Hepatocyte (in vitro differentiated cells): ENCODE measurements at regions not wholly inside any gene's neighbourhood (a gene's known extent, or its start where the extent isn't known, plus 50 kb on each side); places are given as distances from the start of the nearest gene placed in this dataset.

Experiments used
- DNase-seq: peaks from one replicate; pipeline ENCODE4 v3.0.0-alpha.2; 2016; ENCODE audit warnings: low spot score
- H2AFZ ChIP-seq: fragments of 200-600 bp; sonication (generic); 2 replicates; pipeline ENCODE4 v1.6.0; 2016; ENCODE audit warnings: antibody characterized with exemption, mild to moderate bottlenecking
- H3K27ac ChIP-seq: fragments of 200-600 bp; sonication (generic); 2 replicates; pipeline ENCODE4 v1.5.1; 2016; ENCODE audit warnings: mild to moderate bottlenecking
- H3K27me3 ChIP-seq: fragments of 200-600 bp; sonication (generic); 2 replicates; pipeline ENCODE4 v1.6.1; 2016
- H3K36me3 ChIP-seq: fragments of 200-600 bp; sonication (generic); replicated peaks from 2 replicates; pipeline ENCODE4 v1.5.1; 2016; ENCODE audit warnings: low read depth; ENCODE audit not compliant: insufficient read depth
- H3K4me1 ChIP-seq: fragments of 200-600 bp; sonication (generic); 2 replicates; pipeline ENCODE4 v1.5.1; 2016; ENCODE audit warnings: mild to moderate bottlenecking, moderate library complexity; ENCODE audit not compliant: insufficient read depth
- H3K4me2 ChIP-seq: fragments of 200-600 bp; sonication (generic); 2 replicates; pipeline ENCODE4 v1.6.0; 2016
- H3K4me3 ChIP-seq: fragments of 200-600 bp; sonication (generic); 2 replicates; pipeline ENCODE4 v1.5.1; 2016; ENCODE audit warnings: mild to moderate bottlenecking
- H3K79me2 ChIP-seq: fragments of 200-600 bp; sonication (generic); 2 replicates; pipeline ENCODE4 v1.6.0; 2017; ENCODE audit warnings: mild to moderate bottlenecking
- H3K9me2 ChIP-seq: fragments of 200-600 bp; sonication (generic); replicated peaks from 2 replicates; pipeline ENCODE4 v1.6.0; 2017; ENCODE audit warnings: mild to moderate bottlenecking; ENCODE audit not compliant: insufficient read depth
- H3K9me3 ChIP-seq: fragments of 200-600 bp; sonication (generic); 2 replicates; pipeline ENCODE4 v1.5.1; 2016; ENCODE audit warnings: low read depth, mild to moderate bottlenecking
- H4K20me1 ChIP-seq: fragments of 200-600 bp; sonication (generic); 2 replicates; pipeline ENCODE4 v1.6.0; 2016; ENCODE audit warnings: mild to moderate bottlenecking; ENCODE audit not compliant: insufficient read depth, poor library complexity, severe bottlenecking
- EZH2 ChIP-seq: fragments of 200-600 bp; sonication (generic); IDR thresholded peaks from 2 replicates; pipeline ENCODE4 v1.6.1; 2016; ENCODE audit warnings: antibody characterized with exemption, mild to moderate bottlenecking, borderline replicate concordance
- EZH2phosphoT487 ChIP-seq: fragments of 200-600 bp; sonication (generic); IDR thresholded peaks from one replicate; pipeline ENCODE4 v1.6.1; 2018; ENCODE audit warnings: antibody characterized with exemption, mild to moderate bottlenecking, low read depth, moderate library complexity; ENCODE audit not compliant: unreplicated experiment, severe bottlenecking
- WGBS: methylation state at CpG from one replicate; pipeline ENCODE4 v1.1.6; 2016; ENCODE audit warnings: low lambda C conversion rate; ENCODE audit errors: missing lambda C conversion rate; 5-methylcytosine and 5-hydroxymethylcytosine counted together
- TF ChIP-seq, protein P1 (sequence below): fragments of 200-600 bp; sonication (generic); IDR thresholded peaks from 2 replicates; pipeline ENCODE4 v1.5.1; 2016; ENCODE audit warnings: antibody characterized with exemption, mild to moderate bottlenecking; ENCODE audit not compliant: poor library complexity

DNA sequence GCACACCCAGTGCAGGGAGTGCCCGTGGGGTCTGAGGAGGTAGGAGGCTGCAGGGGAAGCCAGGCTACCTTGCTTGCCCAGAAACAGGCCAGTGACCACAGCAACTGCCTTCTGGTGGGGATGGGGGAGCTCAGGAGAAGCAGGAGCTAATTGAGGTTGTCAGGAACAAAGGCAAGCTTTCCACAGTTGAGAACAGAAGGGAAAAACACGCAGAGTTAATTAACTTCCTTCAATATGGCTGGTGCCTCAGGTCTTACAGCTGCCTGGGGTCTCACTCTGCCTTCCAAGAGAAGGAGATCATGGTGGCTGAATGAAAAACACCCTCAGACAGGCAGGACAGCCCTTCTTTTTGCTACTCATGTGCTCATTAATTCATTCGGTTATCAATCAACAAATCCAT, 127.9 kb upstream of the SYT13 start:
- Histone ChIP-seq H3K4me1 (peaks cover 12% of the 10 kb centered on the region), H3K27me3 (peaks cover 12% of the 10 kb centered on the region), H3K9me2 (no peaks in the 10 kb centered on the region), H3K9me3 (peaks cover 3% of the 10 kb centered on the region), H3K4me3 (no peak overlapping the region), H3K79me2 (no peaks in the 10 kb centered on the region), H3K27ac (no peak overlapping the region), H4K20me1 (no peaks in the 10 kb centered on the region), H3K4me2 (no peak overlapping the region), H3K36me3 (no peaks in the 10 kb centered on the region), H2AFZ (no peak overlapping the region)
- TF ChIP-seq, protein P1, sequence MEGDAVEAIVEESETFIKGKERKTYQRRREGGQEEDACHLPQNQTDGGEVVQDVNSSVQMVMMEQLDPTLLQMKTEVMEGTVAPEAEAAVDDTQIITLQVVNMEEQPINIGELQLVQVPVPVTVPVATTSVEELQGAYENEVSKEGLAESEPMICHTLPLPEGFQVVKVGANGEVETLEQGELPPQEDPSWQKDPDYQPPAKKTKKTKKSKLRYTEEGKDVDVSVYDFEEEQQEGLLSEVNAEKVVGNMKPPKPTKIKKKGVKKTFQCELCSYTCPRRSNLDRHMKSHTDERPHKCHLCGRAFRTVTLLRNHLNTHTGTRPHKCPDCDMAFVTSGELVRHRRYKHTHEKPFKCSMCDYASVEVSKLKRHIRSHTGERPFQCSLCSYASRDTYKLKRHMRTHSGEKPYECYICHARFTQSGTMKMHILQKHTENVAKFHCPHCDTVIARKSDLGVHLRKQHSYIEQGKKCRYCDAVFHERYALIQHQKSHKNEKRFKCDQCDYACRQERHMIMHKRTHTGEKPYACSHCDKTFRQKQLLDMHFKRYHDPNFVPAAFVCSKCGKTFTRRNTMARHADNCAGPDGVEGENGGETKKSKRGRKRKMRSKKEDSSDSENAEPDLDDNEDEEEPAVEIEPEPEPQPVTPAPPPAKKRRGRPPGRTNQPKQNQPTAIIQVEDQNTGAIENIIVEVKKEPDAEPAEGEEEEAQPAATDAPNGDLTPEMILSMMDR = no peak
- no peak for TF ChIP-seq EZH2phosphoT487
- TF ChIP-seq EZH2 = no peak
- 60% methylated on average over 3 of the region's 3 CpGs for WGBS
- no peak for DNase-seq

DNA sequence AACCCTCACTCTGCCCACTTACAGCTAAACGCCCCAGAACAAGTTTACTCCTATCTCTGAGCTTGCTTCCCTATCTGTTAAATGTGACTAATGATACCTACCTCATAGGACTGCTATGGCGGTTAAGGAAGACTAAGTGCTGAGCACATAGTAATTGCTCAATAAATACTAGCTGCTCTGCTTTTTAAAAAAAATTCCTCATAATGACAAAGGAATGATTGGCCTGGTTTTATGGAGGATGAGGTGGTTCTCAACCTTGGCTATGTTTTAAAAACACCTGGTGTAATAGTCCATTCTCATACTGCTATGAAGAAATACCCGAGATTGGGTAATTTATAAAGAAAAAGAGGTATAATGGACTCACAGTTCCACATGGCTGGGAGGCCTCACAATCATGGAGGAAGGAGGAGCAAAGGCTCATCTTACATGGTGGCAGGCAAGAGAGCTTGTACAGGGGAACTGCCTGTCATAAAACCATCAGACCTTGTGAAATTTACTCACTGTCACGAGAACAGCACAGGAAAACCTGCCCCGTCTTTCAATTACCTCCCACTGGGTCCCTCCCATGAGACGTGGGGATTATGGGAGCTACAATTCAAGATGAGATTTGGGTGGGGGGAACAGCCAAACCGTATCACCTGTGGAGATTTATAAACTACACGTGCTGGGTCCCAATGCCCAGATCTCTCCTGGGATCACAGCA, 127.2 kb upstream of the SYT13 start:
- Histone ChIP-seq H3K4me3 (no peak overlapping the region), H3K36me3 (no peaks in the 10 kb centered on the region), H3K4me1 (peaks cover 12% of the 10 kb centered on the region), H3K27ac (no peak overlapping the region), H3K4me2 (no peak overlapping the region), H2AFZ (no peak overlapping the region), H3K79me2 (no peaks in the 10 kb centered on the region), H3K27me3 (peaks cover 12% of the 10 kb centered on the region), H3K9me3 (no peaks in the 10 kb centered on the region), H4K20me1 (no peaks in the 10 kb centered on the region), H3K9me2 (no peaks in the 10 kb centered on the region)
- TF ChIP-seq EZH2 (no peak), EZH2phosphoT487 (no peak)
- TF ChIP-seq, protein P1 = no peak
- DNase-seq = no peak
- 66% methylated on average over 8 of the region's 8 CpGs for WGBS

DNA sequence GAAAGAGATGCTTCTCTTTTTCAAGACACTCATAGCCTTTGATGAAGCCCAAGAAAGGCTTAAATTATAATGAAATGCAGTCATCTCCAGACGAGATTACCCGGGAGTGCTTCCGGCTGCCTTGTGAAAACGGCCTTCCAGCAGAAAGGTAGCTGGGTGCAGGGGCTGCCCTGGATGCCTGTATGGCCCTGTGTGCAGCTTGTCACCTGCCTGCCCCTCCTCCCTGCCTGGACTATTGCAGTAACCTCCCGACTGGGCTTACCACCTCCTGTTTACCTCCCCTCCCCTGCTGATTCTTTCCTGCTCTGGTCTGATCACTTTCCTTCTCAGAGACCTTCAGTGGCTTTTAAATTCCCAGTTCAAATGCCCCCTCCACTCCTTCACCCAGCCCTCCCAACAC, 126.4 kb upstream of the SYT13 start:
- no peak overlapping the region for H2AFZ ChIP-seq
- TF ChIP-seq EZH2phosphoT487 (no peak), EZH2 (no peak)
- TF ChIP-seq, protein P1 = no peak

More for the DNA sequence above, 126.4 kb upstream of the SYT13 start:
- no peak for DNase-seq
- Histone ChIP-seq H3K36me3 (no peaks in the 10 kb centered on the region), H3K79me2 (no peaks in the 10 kb centered on the region), H3K4me3 (no peak overlapping the region), H3K9me2 (no peaks in the 10 kb centered on the region), H3K9me3 (no peaks in the 10 kb centered on the region), H3K27me3 (peaks cover 12% of the 10 kb centered on the region), H3K4me2 (no peak overlapping the region), H3K27ac (peak overlapping the region; percentile 52), H4K20me1 (no peaks in the 10 kb centered on the region), H3K4me1 (peaks cover 12% of the 10 kb centered on the region)
- WGBS = 11% methylated on average over 5 of the region's 5 CpGs
